Urinary bladder (tissue), 3 donors: ENCODE measurements at regions not wholly inside any gene's neighbourhood (a gene's known extent, or its start where the extent isn't known, plus 50 kb on each side); places are given as distances from the start of the nearest gene placed in this dataset.

Experiments
- DNase-seq: peaks from one replicate; pipeline ENCODE4 v3.0.0-alpha.2; 2015; ENCODE audit errors: extremely low spot score
- H3K27ac ChIP-seq: one replicate; pipeline ENCODE4 v1.5.1; 2013; ENCODE audit warnings: low read depth, mild to moderate bottlenecking, moderate library complexity
- H3K36me3 ChIP-seq: one replicate; pipeline ENCODE4 v1.6.1; 2013; ENCODE audit warnings: mild to moderate bottlenecking, moderate library complexity; ENCODE audit not compliant: insufficient read depth
- H3K4me1 ChIP-seq: one replicate; pipeline ENCODE4 v1.6.1; 2013; ENCODE audit warnings: mild to moderate bottlenecking, moderate library complexity; ENCODE audit not compliant: insufficient read depth
- H3K4me3 ChIP-seq: one replicate; pipeline ENCODE4 v1.5.1; 2013; ENCODE audit warnings: low read depth, low read length
- WGBS: extraction: QIAGEN DNeasy Blood & Tissue Kit; methylation state at CpG from one replicate; pipeline ENCODE4 v1.1.7; 2013; 5-methylcytosine and 5-hydroxymethylcytosine counted together
- donor health status: healthy with polysubstance abuse.
- donor health status: healthy.

DNA sequence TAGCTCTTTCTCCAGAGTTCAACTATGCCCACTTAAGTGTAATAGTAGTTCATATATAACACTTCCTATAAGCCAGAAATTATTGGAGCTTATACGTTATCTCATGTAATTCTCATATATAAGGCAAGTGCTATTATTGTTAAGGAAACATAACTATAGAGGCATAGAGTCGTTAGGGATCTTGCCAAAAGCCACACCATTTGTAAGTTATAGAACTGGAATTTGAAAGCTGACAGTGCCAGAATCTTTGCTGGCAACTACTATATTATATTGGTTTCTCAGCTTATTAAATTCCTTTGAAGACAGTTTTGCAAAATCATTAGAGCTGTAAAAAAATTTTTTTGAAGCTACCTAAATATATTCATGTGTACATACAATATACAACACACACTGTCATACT lies 51.0 kb upstream of the MBNL2 start:
- 94% methylated on average over 2 of the region's 2 CpGs for WGBS
- Histone ChIP-seq H3K4me1 (no peaks in the 10 kb centered on the region), H3K36me3 (no peaks in the 10 kb centered on the region), H3K4me3 (no peak overlapping the region), H3K27ac (no peak overlapping the region)
- DNase-seq, result no peak
